ENCODE measurements at regions not wholly inside any gene's neighbourhood (a gene's known extent, or its start where the extent isn't known, plus 50 kb on each side); places are given as distances from the start of the nearest gene placed in this dataset.

- TF ChIP-seq EZH2 (IDR thresholded peaks at IDR 0.05; ENCODE audit: borderline replicate concordance, low read length), result no peak
- no peak for TF ChIP-seq CTCF (IDR thresholded peaks at IDR 0.05; ENCODE audit: low read length)
Observed at GRCh38 chr3:10725846-10726245, 90.2 kb upstream of the SLC6A11 start.

Measured in OCI-LY1 (cell line).